ENCODE measurements at regions not wholly inside any gene's neighbourhood (a gene's known extent, or its start where the extent isn't known, plus 50 kb on each side); places are given as distances from the start of the nearest gene placed in this dataset.

DNA sequence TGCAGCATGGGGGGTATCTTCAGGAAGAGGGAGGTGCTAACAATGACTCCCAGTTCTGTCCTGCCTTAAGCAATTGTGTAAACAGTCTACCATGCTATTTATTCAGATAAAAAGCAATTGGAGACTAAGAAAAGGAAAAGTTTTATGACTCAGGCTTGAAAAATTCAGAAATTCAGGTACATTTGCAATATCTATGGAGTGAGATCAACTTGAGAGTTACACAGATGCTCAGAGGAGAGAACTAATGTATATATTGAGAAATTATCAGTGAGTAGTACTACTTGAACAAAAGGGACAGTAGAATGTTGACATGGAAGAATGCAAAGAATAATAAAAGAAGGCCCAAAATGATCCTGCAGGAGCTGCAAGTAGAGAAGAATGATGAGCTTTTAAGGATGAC, 277.6 kb upstream of the DACH1 start:
- ChIA-PET POLR2A (no interaction called here), CTCF (no interaction called here)
- Mint-ChIP-seq H3K36me3 (ENCODE audit: low read depth) (no peaks in the 10 kb centered on the region), H3K9me3 (peaks cover 6% of the 10 kb centered on the region), H3K27me3 (no peaks in the 10 kb centered on the region), H3K4me3 (no peak overlapping the region), H3K4me1 (no peaks in the 10 kb centered on the region), H3K27ac (no peak overlapping the region)
- intact Hi-C loops (cut with micrococcal nuclease), result no loop called here
- TF ChIP-seq, protein P1, sequence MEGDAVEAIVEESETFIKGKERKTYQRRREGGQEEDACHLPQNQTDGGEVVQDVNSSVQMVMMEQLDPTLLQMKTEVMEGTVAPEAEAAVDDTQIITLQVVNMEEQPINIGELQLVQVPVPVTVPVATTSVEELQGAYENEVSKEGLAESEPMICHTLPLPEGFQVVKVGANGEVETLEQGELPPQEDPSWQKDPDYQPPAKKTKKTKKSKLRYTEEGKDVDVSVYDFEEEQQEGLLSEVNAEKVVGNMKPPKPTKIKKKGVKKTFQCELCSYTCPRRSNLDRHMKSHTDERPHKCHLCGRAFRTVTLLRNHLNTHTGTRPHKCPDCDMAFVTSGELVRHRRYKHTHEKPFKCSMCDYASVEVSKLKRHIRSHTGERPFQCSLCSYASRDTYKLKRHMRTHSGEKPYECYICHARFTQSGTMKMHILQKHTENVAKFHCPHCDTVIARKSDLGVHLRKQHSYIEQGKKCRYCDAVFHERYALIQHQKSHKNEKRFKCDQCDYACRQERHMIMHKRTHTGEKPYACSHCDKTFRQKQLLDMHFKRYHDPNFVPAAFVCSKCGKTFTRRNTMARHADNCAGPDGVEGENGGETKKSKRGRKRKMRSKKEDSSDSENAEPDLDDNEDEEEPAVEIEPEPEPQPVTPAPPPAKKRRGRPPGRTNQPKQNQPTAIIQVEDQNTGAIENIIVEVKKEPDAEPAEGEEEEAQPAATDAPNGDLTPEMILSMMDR (IDR thresholded peaks at IDR 0.05), result no peak
- ATAC-seq (ENCODE audit: low read depth) (no peak), DNase-seq (no peak)

DNA sequence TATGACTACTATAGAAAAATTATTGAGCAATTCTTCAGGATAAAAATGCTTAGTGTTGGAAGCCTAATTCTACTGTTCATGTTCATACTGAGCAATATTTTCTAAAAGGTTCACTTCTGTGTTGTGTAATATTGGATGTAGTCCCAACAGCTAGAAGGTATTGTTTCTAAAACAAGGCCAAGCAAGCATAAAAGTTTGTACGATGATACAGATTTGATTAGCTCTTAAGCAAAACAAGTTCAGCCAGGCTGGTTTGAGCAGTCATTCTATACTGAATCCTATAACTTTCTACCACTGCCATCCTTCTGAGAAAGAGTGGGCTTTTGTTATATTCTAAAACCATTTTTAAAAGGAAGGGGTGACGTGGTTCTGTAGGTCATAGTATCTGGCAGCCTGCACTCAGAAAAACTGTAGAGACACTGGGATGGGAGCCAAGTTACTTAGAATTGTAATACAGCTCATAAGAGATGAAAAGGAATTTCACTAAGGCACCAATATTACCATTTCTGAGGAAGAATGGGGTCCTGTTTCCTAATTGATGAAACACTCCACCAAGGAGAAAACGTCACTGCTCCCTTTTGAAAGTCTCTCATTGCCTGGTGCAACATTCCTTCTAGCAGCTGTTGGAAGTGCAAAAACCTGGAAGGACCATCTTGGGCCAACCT, 275.0 kb upstream of the DACH1 start:
- ChIA-PET POLR2A (no interaction called here), CTCF (no interaction called here)
- H3K9me3 Mint-ChIP-seq, result peaks cover 6% of the 10 kb centered on the region
- no peaks in the 10 kb centered on the region for H3K36me3 Mint-ChIP-seq (ENCODE audit: low read depth)
- DNase-seq, result no peak
- H3K27me3 Mint-ChIP-seq, result no peaks in the 10 kb centered on the region
- TF ChIP-seq, protein P1 (IDR thresholded peaks at IDR 0.05), result no peak
- no peaks in the 10 kb centered on the region for H3K4me1 Mint-ChIP-seq
- no peak for ATAC-seq (ENCODE audit: low read depth)
- no peak overlapping the region for H3K27ac Mint-ChIP-seq
- H3K4me3 Mint-ChIP-seq, result no peak overlapping the region
- intact Hi-C loops (cut with micrococcal nuclease), result no loop called here

DNA sequence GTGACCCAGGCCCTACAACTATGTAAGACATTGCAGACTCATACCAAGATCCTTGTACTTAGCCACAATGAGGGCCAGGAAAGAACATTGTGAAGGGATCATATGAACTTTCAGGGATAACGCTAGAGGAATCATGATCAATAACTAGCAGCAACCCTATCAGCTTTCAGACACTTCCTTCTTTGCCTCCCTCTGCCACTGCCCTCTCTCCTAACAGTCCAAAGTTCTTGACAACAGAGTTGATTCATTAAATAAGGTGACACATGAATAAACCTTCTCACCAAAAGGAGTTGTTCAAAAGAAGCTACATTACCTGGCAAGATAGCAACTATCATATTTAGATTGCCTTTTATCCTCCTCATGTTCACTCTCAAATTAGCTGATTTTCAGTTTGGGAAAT, 272.2 kb upstream of the DACH1 start:
- DNase-seq (no peak), ATAC-seq (ENCODE audit: low read depth) (no peak)
- H3K4me1 Mint-ChIP-seq, result no peaks in the 10 kb centered on the region
- no peak overlapping the region for H3K27ac Mint-ChIP-seq
- CTCF ChIA-PET, result no interaction called here
- H3K4me3 Mint-ChIP-seq, result no peak overlapping the region
- TF ChIP-seq, protein P1 (IDR thresholded peaks at IDR 0.05), result no peak
- no peaks in the 10 kb centered on the region for H3K36me3 Mint-ChIP-seq (ENCODE audit: low read depth)
- intact Hi-C loops (cut with micrococcal nuclease), result no loop called here
- no peaks in the 10 kb centered on the region for H3K27me3 Mint-ChIP-seq
- POLR2A ChIA-PET, result no interaction called here
- peaks cover 3% of the 10 kb centered on the region for H3K9me3 Mint-ChIP-seq

DNA sequence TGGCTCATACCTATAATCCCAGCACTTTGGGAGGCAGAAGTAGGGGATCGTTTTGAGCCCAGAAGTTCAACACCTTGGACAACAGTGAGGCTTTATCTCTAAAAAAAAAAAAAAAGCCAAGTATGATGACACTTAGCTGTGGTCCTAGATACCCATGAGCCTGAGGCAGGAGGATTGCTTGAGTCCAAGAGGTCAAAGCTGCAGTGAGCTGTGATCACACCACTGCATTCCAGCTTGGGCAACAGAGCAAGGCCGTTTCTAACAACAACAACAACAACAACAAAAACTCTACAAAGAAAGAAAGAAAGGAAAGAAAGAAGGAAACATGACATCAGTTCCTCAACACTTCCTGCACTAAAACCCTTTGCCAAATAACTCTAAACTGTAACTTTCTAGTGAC, 265.1 kb upstream of the DACH1 start:
- ChIA-PET CTCF (no interaction called here), POLR2A (no interaction called here)
- H3K4me3 Mint-ChIP-seq, result no peak overlapping the region
- intact Hi-C loops (cut with micrococcal nuclease), result no loop called here
- no peak for ATAC-seq (ENCODE audit: low read depth)
- H3K27ac Mint-ChIP-seq, result no peak overlapping the region
- no peaks in the 10 kb centered on the region for H3K9me3 Mint-ChIP-seq
- TF ChIP-seq, protein P1 (IDR thresholded peaks at IDR 0.05), result no peak
- H3K36me3 Mint-ChIP-seq (ENCODE audit: low read depth), result no peaks in the 10 kb centered on the region
- DNase-seq, result no peak
- no peaks in the 10 kb centered on the region for H3K27me3 Mint-ChIP-seq
- H3K4me1 Mint-ChIP-seq, result no peaks in the 10 kb centered on the region

DNA sequence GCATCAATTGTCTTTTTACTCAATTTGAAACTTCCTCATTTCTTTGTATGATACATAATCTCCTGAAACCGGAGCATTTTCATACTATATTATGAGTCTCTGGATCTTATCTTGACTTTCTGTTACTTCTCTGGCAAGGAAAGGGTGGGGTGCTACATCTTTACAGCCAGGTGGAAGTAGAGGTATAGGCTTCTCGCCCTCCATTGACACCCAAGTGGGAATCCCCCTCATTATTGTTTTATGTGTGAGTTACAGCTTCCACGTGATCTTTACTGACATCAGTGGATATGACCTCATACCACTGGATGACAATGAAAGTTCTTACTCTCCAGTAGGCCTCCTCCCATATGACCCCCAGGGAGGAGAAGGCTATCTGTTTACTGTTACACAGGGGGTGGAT, 262.1 kb upstream of the DACH1 start:
- Mint-ChIP-seq H3K4me1 (no peaks in the 10 kb centered on the region), H3K4me3 (no peak overlapping the region), H3K36me3 (ENCODE audit: low read depth) (no peaks in the 10 kb centered on the region), H3K27me3 (no peaks in the 10 kb centered on the region), H3K27ac (no peak overlapping the region), H3K9me3 (no peaks in the 10 kb centered on the region)
- DNase-seq (no peak), ATAC-seq (ENCODE audit: low read depth) (no peak)
- TF ChIP-seq, protein P1 (IDR thresholded peaks at IDR 0.05), result no peak
- CTCF ChIA-PET, result no interaction called here
- intact Hi-C loops (cut with micrococcal nuclease), result no loop called here
- POLR2A ChIA-PET, result no interaction called here

Data from activated B cell treated with CpG ODN at 0.5 μM for 24 hours (primary cell).